ENCODE measurements at regions not wholly inside any gene's neighbourhood (a gene's known extent, or its start where the extent isn't known, plus 50 kb on each side); places are given as distances from the start of the nearest gene placed in this dataset.

DNA sequence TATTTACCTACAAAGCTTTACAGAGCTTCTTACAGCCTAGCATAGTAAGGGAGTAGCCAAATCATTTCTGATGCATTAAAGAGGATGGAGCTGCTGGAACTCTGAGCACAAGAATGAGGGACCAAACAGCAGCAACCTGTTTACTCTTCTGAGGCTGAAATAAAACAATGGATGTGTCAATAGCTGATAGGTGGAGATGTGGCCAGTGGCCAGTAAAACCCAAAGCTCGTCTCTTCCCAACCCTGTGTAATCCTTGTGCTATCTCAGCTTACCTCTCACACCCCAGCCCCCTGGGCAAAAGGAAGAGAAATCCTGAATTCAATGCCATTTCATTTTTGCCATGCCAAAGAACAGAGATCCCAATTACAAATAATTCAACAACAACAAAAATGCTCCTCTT, 446.7 kb upstream of the SMIM31 start:
- ChIA-PET POLR2A (no interaction called here), CTCF (interaction anchor here (0.9 kb wide), 1 partner anchor 10 kb away, joined by 3 read pairs; no protein-coding TSS in a partner anchor)
- TF ChIP-seq, protein P1, sequence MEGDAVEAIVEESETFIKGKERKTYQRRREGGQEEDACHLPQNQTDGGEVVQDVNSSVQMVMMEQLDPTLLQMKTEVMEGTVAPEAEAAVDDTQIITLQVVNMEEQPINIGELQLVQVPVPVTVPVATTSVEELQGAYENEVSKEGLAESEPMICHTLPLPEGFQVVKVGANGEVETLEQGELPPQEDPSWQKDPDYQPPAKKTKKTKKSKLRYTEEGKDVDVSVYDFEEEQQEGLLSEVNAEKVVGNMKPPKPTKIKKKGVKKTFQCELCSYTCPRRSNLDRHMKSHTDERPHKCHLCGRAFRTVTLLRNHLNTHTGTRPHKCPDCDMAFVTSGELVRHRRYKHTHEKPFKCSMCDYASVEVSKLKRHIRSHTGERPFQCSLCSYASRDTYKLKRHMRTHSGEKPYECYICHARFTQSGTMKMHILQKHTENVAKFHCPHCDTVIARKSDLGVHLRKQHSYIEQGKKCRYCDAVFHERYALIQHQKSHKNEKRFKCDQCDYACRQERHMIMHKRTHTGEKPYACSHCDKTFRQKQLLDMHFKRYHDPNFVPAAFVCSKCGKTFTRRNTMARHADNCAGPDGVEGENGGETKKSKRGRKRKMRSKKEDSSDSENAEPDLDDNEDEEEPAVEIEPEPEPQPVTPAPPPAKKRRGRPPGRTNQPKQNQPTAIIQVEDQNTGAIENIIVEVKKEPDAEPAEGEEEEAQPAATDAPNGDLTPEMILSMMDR (IDR thresholded peaks at IDR 0.05; ENCODE audit: control extremely low read depth, extremely low read depth, low read depth, missing control alignments), result no peak
- DNase-seq (ENCODE audit: extremely low spot score), result no peak

DNA sequence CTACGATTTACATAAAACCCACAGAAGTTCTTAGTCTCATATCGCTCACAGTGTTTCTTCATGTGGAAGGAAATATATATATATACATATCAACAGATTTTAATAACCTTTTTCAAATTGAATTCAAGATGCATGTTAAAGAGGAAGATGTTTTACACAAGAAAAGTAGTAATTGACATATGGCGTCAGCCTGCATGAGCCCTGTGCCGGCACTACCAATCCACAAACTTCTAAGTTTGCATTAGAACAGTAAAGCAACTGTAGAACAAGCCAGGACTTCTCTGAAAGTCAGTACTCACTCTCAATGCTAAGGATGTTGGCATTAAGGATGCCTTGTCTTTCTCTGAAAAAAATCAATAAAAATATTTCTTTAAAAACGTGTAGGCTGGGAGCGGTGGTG, 441.3 kb upstream of the SMIM31 start:
- no peak for DNase-seq (ENCODE audit: extremely low spot score)
- POLR2A ChIA-PET, result no interaction called here
- CTCF ChIA-PET, result no interaction called here
- TF ChIP-seq, protein P1 (IDR thresholded peaks at IDR 0.05; ENCODE audit: control extremely low read depth, extremely low read depth, low read depth, missing control alignments), result no peak

DNA sequence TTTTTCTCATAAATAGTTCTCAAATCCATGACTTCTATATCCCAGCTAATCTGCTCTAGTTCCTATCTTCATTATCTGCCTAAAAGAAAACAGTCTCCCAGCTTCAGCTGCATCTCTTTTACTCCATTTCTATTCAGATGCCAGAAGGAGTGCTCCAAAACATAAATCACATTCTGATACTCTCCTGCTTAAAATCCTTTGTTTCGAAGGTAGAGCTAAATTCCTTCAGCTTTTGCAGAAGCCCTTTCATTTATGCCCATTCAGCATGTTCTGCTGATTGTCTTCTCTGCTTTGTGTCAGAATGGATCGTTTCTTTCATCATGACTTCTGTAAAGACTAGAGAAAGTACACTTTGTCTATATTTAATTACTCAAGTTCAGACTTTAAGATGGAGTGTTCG, 440.1 kb upstream of the SMIM31 start:
- POLR2A ChIA-PET, result no interaction called here
- no peak for DNase-seq (ENCODE audit: extremely low spot score)
- TF ChIP-seq, protein P1 (IDR thresholded peaks at IDR 0.05; ENCODE audit: control extremely low read depth, extremely low read depth, low read depth, missing control alignments), result no peak
- CTCF ChIA-PET, result interaction anchor here (1.1 kb wide), 1 partner anchor 11 kb away, joined by 3 read pairs; no protein-coding TSS in a partner anchor

DNA sequence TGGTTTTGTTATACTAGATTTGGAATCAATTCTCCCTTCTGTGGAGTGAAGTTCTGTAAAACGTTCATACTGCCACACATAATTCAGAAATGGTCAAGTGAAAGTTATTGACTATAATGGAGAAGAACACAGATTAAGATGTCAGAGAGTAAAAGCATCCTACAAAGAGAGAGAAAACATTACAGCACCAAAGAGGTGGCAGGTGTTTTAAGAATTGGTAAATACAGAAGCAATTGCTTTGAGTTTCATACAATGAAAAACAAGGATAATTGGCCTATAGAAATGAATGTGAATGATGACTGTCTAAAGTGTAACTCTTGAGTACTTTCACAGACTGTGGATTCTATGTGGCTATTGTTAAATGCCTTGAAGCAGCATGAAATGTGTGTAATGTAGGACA, 435.6 kb upstream of the SMIM31 start:
- TF ChIP-seq, protein P1 (IDR thresholded peaks at IDR 0.05; ENCODE audit: control extremely low read depth, extremely low read depth, low read depth, missing control alignments), result no peak
- no peak for DNase-seq (ENCODE audit: extremely low spot score)
- POLR2A ChIA-PET, result no interaction called here
- CTCF ChIA-PET, result no interaction called here

DNA sequence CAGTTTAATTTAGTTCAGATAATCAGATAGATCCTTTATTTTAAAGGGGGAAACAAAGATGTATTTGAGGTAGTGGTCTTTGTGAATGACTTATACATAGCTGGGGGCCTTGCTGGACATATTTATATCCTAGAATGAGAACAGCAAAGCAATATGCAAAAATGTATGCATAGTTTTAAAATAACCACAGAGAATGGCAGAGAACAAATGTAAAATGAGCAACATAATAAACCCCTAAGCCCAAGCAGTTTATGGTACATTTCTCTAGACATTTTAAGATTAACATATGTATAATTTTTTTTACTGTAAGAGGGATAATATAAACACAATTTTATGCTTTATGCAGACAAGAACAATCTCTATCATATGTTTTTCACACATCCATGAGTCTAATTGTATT, 434.2 kb upstream of the SMIM31 start:
- POLR2A ChIA-PET, result no interaction called here
- DNase-seq (ENCODE audit: extremely low spot score), result no peak
- TF ChIP-seq, protein P1 (IDR thresholded peaks at IDR 0.05; ENCODE audit: control extremely low read depth, extremely low read depth, low read depth, missing control alignments), result no peak
- CTCF ChIA-PET, result no interaction called here

DNA sequence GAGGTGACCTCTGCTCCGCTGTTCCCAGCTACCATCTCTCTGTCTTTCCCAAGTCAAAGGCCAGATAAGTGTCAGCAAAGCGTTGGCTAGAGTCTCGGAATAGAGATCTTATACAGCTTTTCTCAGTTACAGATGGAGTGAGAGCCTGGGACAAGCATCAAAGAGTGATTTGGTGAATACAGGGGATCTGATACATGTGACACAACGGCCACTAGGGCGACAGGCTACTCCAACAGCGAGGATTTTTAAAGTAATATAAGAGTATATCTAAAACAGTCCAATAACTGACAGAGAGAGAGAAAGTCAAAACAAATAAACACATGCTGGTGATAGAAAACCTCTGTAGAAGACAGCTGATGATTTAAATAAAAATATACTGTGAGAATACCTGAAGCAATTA, 433.1 kb upstream of the SMIM31 start:
- DNase-seq (ENCODE audit: extremely low spot score), result no peak
- ChIA-PET CTCF (interaction anchor here (1.0 kb wide), 1 partner anchor 11 kb away, joined by 3 read pairs; no protein-coding TSS in a partner anchor), POLR2A (no interaction called here)
- TF ChIP-seq, protein P1 (IDR thresholded peaks at IDR 0.05; ENCODE audit: control extremely low read depth, extremely low read depth, low read depth, missing control alignments), result no peak

DNA sequence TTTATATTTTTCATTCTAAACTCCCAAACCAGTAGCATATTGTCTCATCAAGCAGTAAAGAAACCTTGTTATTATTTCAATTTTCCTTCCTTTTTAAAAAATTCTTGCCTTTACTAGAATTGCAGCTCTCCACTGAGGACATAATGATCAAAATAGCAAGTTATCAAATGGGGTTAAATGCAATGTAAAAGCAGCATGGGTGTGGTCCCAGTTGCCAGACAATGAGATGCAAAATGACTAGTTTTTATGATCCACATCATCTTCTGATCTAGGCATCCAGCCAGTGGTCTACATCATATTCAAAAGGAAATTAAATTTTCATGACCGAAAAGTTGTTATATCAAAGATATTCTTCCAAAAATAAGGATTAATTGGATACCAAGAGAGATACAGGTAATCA, 427.9 kb upstream of the SMIM31 start:
- no peak for DNase-seq (ENCODE audit: extremely low spot score)
- TF ChIP-seq, protein P1 (IDR thresholded peaks at IDR 0.05; ENCODE audit: control extremely low read depth, extremely low read depth, low read depth, missing control alignments), result no peak
- POLR2A ChIA-PET, result no interaction called here
- CTCF ChIA-PET, result no interaction called here

Data from GM10248 (cell line).